Neural progenitor cell (in vitro differentiated cells): ENCODE measurements at regions not wholly inside any gene's neighbourhood (a gene's known extent, or its start where the extent isn't known, plus 50 kb on each side); places are given as distances from the start of the nearest gene placed in this dataset.

Source experiments
- DNase-seq: peaks from one replicate; pipeline ENCODE4 v3.0.0-alpha.2; 2016; ENCODE audit warnings: low spot score
- H2AFZ ChIP-seq: fragments of 200-600 bp; sonication (generic); replicated peaks from 2 replicates; pipeline ENCODE4 v1.6.1; 2016; ENCODE audit warnings: antibody characterized with exemption
- H3F3A ChIP-seq: fragments of 200-600 bp; sonication (generic); 2 replicates; pipeline ENCODE4 v1.6.1; 2016; ENCODE audit warnings: antibody characterized with exemption, low read depth
- H3K27ac ChIP-seq: fragments of 200-600 bp; sonication (generic); 2 replicates; pipeline ENCODE4 v1.5.1; 2016; ENCODE audit warnings: mild to moderate bottlenecking
- H3K27me3 ChIP-seq: fragments of 200-600 bp; sonication (generic); 2 replicates; pipeline ENCODE4 v1.6.1; 2016; ENCODE audit warnings: mild to moderate bottlenecking, moderate library complexity
- H3K36me3 ChIP-seq: fragments of 200-600 bp; sonication (generic); 2 replicates; pipeline ENCODE4 v1.5.1; 2016
- H3K4me1 ChIP-seq: fragments of 200-600 bp; sonication (generic); 2 replicates; pipeline ENCODE4 v1.6.1; 2016; ENCODE audit warnings: mixed run types
- H3K4me2 ChIP-seq: fragments of 200-600 bp; sonication (generic); 2 replicates; pipeline ENCODE4 v1.6.1; 2016
- H3K4me3 ChIP-seq: fragments of 200-600 bp; sonication (generic); 2 replicates; pipeline ENCODE4 v1.5.1; 2016
- H3K79me2 ChIP-seq: fragments of 200-600 bp; sonication (generic); 2 replicates; pipeline ENCODE4 v1.6.1; 2016; ENCODE audit warnings: low read depth
- H3K9ac ChIP-seq: fragments of 200-600 bp; sonication (generic); 2 replicates; pipeline ENCODE4 v1.6.1; 2016
- H3K9me3 ChIP-seq: fragments of 200-600 bp; sonication (generic); 2 replicates; pipeline ENCODE4 v1.5.1; 2016; ENCODE audit warnings: low read depth
- H4K20me1 ChIP-seq: fragments of 200-600 bp; sonication (generic); 2 replicates; pipeline ENCODE4 v1.6.1; 2016; ENCODE audit warnings: low read depth
- H3K27ac Mint-ChIP-seq: 3 replicates; pipeline ENCODE4 v1.8.0; 2021; ENCODE audit warnings: mixed read lengths
- H3K27me3 Mint-ChIP-seq: 2 replicates; pipeline ENCODE4 v1.8.0; 2022; ENCODE audit warnings: low read depth, mild to moderate bottlenecking, inconsistent platforms, moderate library complexity, mixed read lengths; ENCODE audit not compliant: insufficient read depth
- H3K36me3 Mint-ChIP-seq: 3 replicates; pipeline ENCODE4 v1.8.0; 2021; ENCODE audit warnings: mixed read lengths
- H3K4me1 Mint-ChIP-seq: 3 replicates; pipeline ENCODE4 v1.8.0; 2021; ENCODE audit warnings: mixed read lengths
- H3K4me3 Mint-ChIP-seq: 3 replicates; pipeline ENCODE4 v1.8.0; 2021; ENCODE audit warnings: mild to moderate bottlenecking, moderate library complexity, mixed read lengths
- H3K9me3 Mint-ChIP-seq: 3 replicates; pipeline ENCODE4 v1.8.0; 2020; ENCODE audit warnings: mixed read lengths
- CTCF ChIP-seq: fragments of 200-600 bp; sonication (generic); IDR thresholded peaks from 2 replicates; pipeline ENCODE4 v1.5.1; 2017; ENCODE audit warnings: antibody characterized with exemption, mild to moderate bottlenecking
- EZH2 ChIP-seq: fragments of 200-600 bp; sonication (generic); IDR thresholded peaks from 2 replicates; pipeline ENCODE4 v1.6.1; 2017; ENCODE audit warnings: antibody characterized with exemption, mild to moderate bottlenecking, moderate library complexity
- EZH2phosphoT487 ChIP-seq: fragments of 200-600 bp; sonication (generic); IDR thresholded peaks from 2 replicates; pipeline ENCODE4 v1.6.1; 2017; ENCODE audit warnings: antibody characterized with exemption

GRCh38 chr6:111939902-111940301, 66.7 kb upstream of the FYN start:
- Histone ChIP-seq H3K9me3 (peaks cover 3% of the 10 kb centered on the region), H3K27ac (no peak overlapping the region), H3F3A (no peaks in the 10 kb centered on the region), H2AFZ (no peak overlapping the region), H3K79me2 (no peaks in the 10 kb centered on the region), H3K9ac (no peak overlapping the region), H3K27me3 (no peaks in the 10 kb centered on the region), H3K36me3 (no peaks in the 10 kb centered on the region), H4K20me1 (no peaks in the 10 kb centered on the region), H3K4me3 (no peak overlapping the region), H3K4me2 (no peak overlapping the region), H3K4me1 (peaks cover 7% of the 10 kb centered on the region)
- Mint-ChIP-seq H3K9me3 (peaks cover 13% of the 10 kb centered on the region), H3K4me3 (no peak overlapping the region), H3K27ac (no peak overlapping the region), H3K4me1 (no peaks in the 10 kb centered on the region), H3K36me3 (no peaks in the 10 kb centered on the region), H3K27me3 (no peaks in the 10 kb centered on the region)
- DNase-seq, result no peak
- TF ChIP-seq EZH2phosphoT487 (no peak), CTCF (no peak), EZH2 (no peak)

GRCh38 chr6:111940801-111941200, 67.5 kb upstream of the FYN start:
- no peak overlapping the region for H3K27ac ChIP-seq
- Mint-ChIP-seq H3K36me3 (no peaks in the 10 kb centered on the region), H3K9me3 (peaks cover 11% of the 10 kb centered on the region), H3K27ac (no peak overlapping the region), H3K4me3 (no peak overlapping the region), H3K27me3 (no peaks in the 10 kb centered on the region), H3K4me1 (no peaks in the 10 kb centered on the region)
- H3K9ac ChIP-seq, result no peak overlapping the region
- no peaks in the 10 kb centered on the region for H3K36me3 ChIP-seq
- peaks cover 7% of the 10 kb centered on the region for H3K4me1 ChIP-seq
- DNase-seq, result no peak
- H3F3A ChIP-seq, result no peaks in the 10 kb centered on the region
- H3K79me2 ChIP-seq, result no peaks in the 10 kb centered on the region
- no peak overlapping the region for H3K4me3 ChIP-seq
- H3K9me3 ChIP-seq, result peaks cover 3% of the 10 kb centered on the region
- H2AFZ ChIP-seq, result no peak overlapping the region
- H4K20me1 ChIP-seq, result no peaks in the 10 kb centered on the region
- H3K27me3 ChIP-seq, result no peaks in the 10 kb centered on the region
- no peak overlapping the region for H3K4me2 ChIP-seq
- no peak for TF ChIP-seq CTCF
- TF ChIP-seq EZH2, result no peak
- TF ChIP-seq EZH2phosphoT487, result no peak

- no peak overlapping the region for H3K4me2 ChIP-seq
- Mint-ChIP-seq H3K36me3 (no peaks in the 10 kb centered on the region), H3K4me3 (no peak overlapping the region), H3K9me3 (peaks cover 9% of the 10 kb centered on the region), H3K27me3 (no peaks in the 10 kb centered on the region), H3K4me1 (no peaks in the 10 kb centered on the region), H3K27ac (no peak overlapping the region)
- no peak overlapping the region for H3K27ac ChIP-seq
- peaks cover 3% of the 10 kb centered on the region for H3K9me3 ChIP-seq
- no peak overlapping the region for H3K4me3 ChIP-seq
- H2AFZ ChIP-seq, result no peak overlapping the region
- H4K20me1 ChIP-seq, result no peaks in the 10 kb centered on the region
- no peak overlapping the region for H3K9ac ChIP-seq
- no peaks in the 10 kb centered on the region for H3K27me3 ChIP-seq
- DNase-seq, result no peak
- H3F3A ChIP-seq, result no peaks in the 10 kb centered on the region
- no peaks in the 10 kb centered on the region for H3K79me2 ChIP-seq
- H3K4me1 ChIP-seq, result peaks cover 7% of the 10 kb centered on the region
- TF ChIP-seq EZH2 (no peak), CTCF (no peak), EZH2phosphoT487 (no peak)
- H3K36me3 ChIP-seq, result no peaks in the 10 kb centered on the region
These were observed 68.6 kb upstream of the FYN start for GRCh38 chr6:111941686-111942330.
